H1 (cell line): ENCODE measurements at regions not wholly inside any gene's neighbourhood (a gene's known extent, or its start where the extent isn't known, plus 50 kb on each side); places are given as distances from the start of the nearest gene placed in this dataset.

Experiments used
- CTCF ChIA-PET: fragments of 300-600 bp; sonication (Branson Sonifier 250); formaldehyde crosslinking; loops from one replicate; lab custom pipeline; 2021; ENCODE audit not compliant: partially characterized antibody; lab: Charles Lee
- POLR2A ChIA-PET: fragments of 300-600 bp; sonication (Branson Sonifier 250); formaldehyde crosslinking; loops from one replicate; lab custom pipeline; 2021; ENCODE audit warnings: inconsistent platforms; ENCODE audit not compliant: partially characterized antibody; lab: Charles Lee
- DNase-seq, 2 experiments: peaks; one replicate each; pipeline versions ENCODE4 v3.0.0 to v3.0.0-alpha.2; 2010 to 2022; ENCODE audit warnings: low spot score in 2 of 2, low read depth in 1 of 2, mixed read lengths in 1 of 2
- FAIRE-seq: peaks from 2 replicates; lab custom pipeline; 2011; peaks lifted over from hg19 to GRCh38; lab: Jason Lieb, UNC
- H2AFZ ChIP-seq: 2 replicates; pipeline ENCODE4 v1.8.1; 2012; ENCODE audit warnings: low read length, inconsistent platforms
- H2AK5ac ChIP-seq: 2 replicates; pipeline ENCODE4 v1.6.1; 2013; ENCODE audit warnings: low read depth, low read length
- H2BK120ac ChIP-seq: replicated peaks from 2 replicates; pipeline ENCODE3; 2013; ENCODE audit warnings: low read depth, low read length, inconsistent platforms
- H2BK12ac ChIP-seq: 2 replicates; pipeline ENCODE4 v1.6.1; 2013; ENCODE audit warnings: low read depth, low read length
- H2BK15ac ChIP-seq: 2 replicates; pipeline ENCODE4 v1.6.1; 2013; ENCODE audit warnings: low read length
- H2BK20ac ChIP-seq: 2 replicates; pipeline ENCODE4 v1.6.1; 2013; ENCODE audit warnings: low read length
- H2BK5ac ChIP-seq: 2 replicates; pipeline ENCODE4 v1.6.1; 2013; ENCODE audit warnings: low read depth, low read length
- H3K14ac ChIP-seq: 2 replicates; pipeline ENCODE4 v1.6.1; 2013; ENCODE audit warnings: inconsistent platforms; ENCODE audit not compliant: insufficient read length
- H3K18ac ChIP-seq: 2 replicates; pipeline ENCODE4 v1.6.1; 2013; ENCODE audit warnings: low read length; ENCODE audit errors: extremely low read depth
- H3K23ac ChIP-seq: 2 replicates; pipeline ENCODE4 v1.6.1; 2013; ENCODE audit warnings: inconsistent platforms; ENCODE audit not compliant: insufficient read length
- H3K23me2 ChIP-seq: 2 replicates; pipeline ENCODE4 v1.6.1; 2013; ENCODE audit warnings: low read depth, low read length
- H3K27ac ChIP-seq: 2 replicates; pipeline ENCODE4 v1.6.1; 2011; ENCODE audit warnings: low read depth, low read length, inconsistent platforms
- H3K27me3 ChIP-seq, 4 experiments: replicated peaks in 1 of 4; 1 replicate in 1 of 4; 2 replicates in 3 of 4; pipeline versions ENCODE4 v1.6.1 to v1.8.1; 2011 to 2013; ENCODE audit warnings: low read length in 3 of 4, mild to moderate bottlenecking in 3 of 4, inconsistent platforms in 2 of 4, mixed read lengths in 2 of 4, moderate library complexity in 1 of 4; ENCODE audit not compliant: control insufficient read depth in 3 of 4, insufficient read depth in 3 of 4; ENCODE audit errors: extremely low read depth in 1 of 4
- H3K36me3 ChIP-seq, 4 experiments: 2 replicates each; pipeline versions ENCODE4 v1.6.1 to v1.8.1; 2011 to 2013; ENCODE audit warnings: mild to moderate bottlenecking in 4 of 4, low read length in 3 of 4, moderate library complexity in 2 of 4, control low read depth in 1 of 4, inconsistent platforms in 1 of 4; ENCODE audit not compliant: insufficient read depth in 4 of 4, control insufficient read depth in 2 of 4
- H3K4ac ChIP-seq: replicated peaks from 2 replicates; pipeline ENCODE3; 2013; ENCODE audit warnings: low read length, low read depth, mixed read lengths, inconsistent platforms; ENCODE audit not compliant: insufficient read length
- H3K4me1 ChIP-seq, 4 experiments: replicated peaks in 1 of 4; 1 replicate in 1 of 4; 2 replicates in 3 of 4; pipeline versions ENCODE4 v1.6.1 to v1.8.1; 2011 to 2013; ENCODE audit warnings: low read length in 3 of 4, inconsistent platforms in 2 of 4, mixed read lengths in 1 of 4; ENCODE audit not compliant: insufficient read depth in 4 of 4, control insufficient read depth in 3 of 4
- H3K4me2 ChIP-seq, 2 experiments: 2 replicates each; pipeline versions ENCODE4 v1.6.1 to v1.8.1; 2011 to 2013; ENCODE audit warnings: low read depth in 2 of 2, low read length in 2 of 2, control low read depth in 1 of 2, inconsistent platforms in 1 of 2, mild to moderate bottlenecking in 1 of 2; ENCODE audit not compliant: insufficient read depth in 1 of 2
- H3K4me3 ChIP-seq, 4 experiments: fragments of 200-600, 300-600 bp in 1 of 4; sonication (generic), shearing (Covaris generic), sonication (Bioruptor Twin) in 1 of 4; 2 replicates each; pipeline versions ENCODE4 v1.5.1 to v1.8.1; 2011 to 2016; ENCODE audit warnings: low read length in 4 of 4, low read depth in 3 of 4, control low read depth in 2 of 4, inconsistent platforms in 2 of 4, mild to moderate bottlenecking in 2 of 4, mixed read lengths in 1 of 4, moderate library complexity in 1 of 4; ENCODE audit not compliant: insufficient read depth in 2 of 4; ENCODE audit errors: extremely low read depth in 1 of 4
- H3K56ac ChIP-seq: replicated peaks from 2 replicates; pipeline ENCODE3; 2013; ENCODE audit warnings: low read depth, mild to moderate bottlenecking, mixed read lengths, low read length, inconsistent platforms; ENCODE audit not compliant: insufficient read length
- H3K79me1 ChIP-seq: 2 replicates; pipeline ENCODE4 v1.6.1; 2013; ENCODE audit warnings: low read depth, low read length, control low read depth
- H3K79me2 ChIP-seq, 2 experiments: 2 replicates each; pipeline versions ENCODE4 v1.6.1 to v1.8.1; 2012 to 2013; ENCODE audit warnings: low read length in 2 of 2, mild to moderate bottlenecking in 2 of 2, inconsistent platforms in 1 of 2; ENCODE audit not compliant: insufficient read depth in 2 of 2, control insufficient read depth in 1 of 2
- H3K9ac ChIP-seq, 4 experiments: replicated peaks in 1 of 4; 1 replicate in 1 of 4; 2 replicates in 3 of 4; pipeline versions ENCODE4 v1.6.1 to v1.8.1; 2011 to 2013; ENCODE audit warnings: low read depth in 3 of 4, low read length in 3 of 4, control low read depth in 2 of 4, mild to moderate bottlenecking in 2 of 4, moderate library complexity in 2 of 4, inconsistent platforms in 1 of 4; ENCODE audit errors: extremely low read depth in 1 of 4
- H3K9me3 ChIP-seq, 2 experiments: 2 replicates each; pipeline versions ENCODE4 v1.6.1 to v1.8.1; 2012 to 2013; ENCODE audit warnings: mild to moderate bottlenecking in 2 of 2, moderate library complexity in 2 of 2, control low read depth in 1 of 2, inconsistent platforms in 1 of 2, low read depth in 1 of 2, low read length in 1 of 2, mixed read lengths in 1 of 2; ENCODE audit not compliant: insufficient read depth in 2 of 2
- H4K20me1 ChIP-seq, 2 experiments: replicated peaks in 1 of 2; 2 replicates each; pipeline versions ENCODE3 to v1.8.1; 2011 to 2013; ENCODE audit warnings: inconsistent platforms in 2 of 2, low read length in 2 of 2, mild to moderate bottlenecking in 1 of 2; ENCODE audit not compliant: insufficient read depth in 2 of 2, control insufficient read depth in 1 of 2
- H4K5ac ChIP-seq: 2 replicates; pipeline ENCODE4 v1.6.1; 2013; ENCODE audit warnings: low read length, low read depth, mixed read lengths, inconsistent platforms; ENCODE audit not compliant: insufficient read length
- H4K8ac ChIP-seq: 2 replicates; pipeline ENCODE4 v1.8.0; 2013; ENCODE audit warnings: mild to moderate bottlenecking, moderate library complexity, low read length, inconsistent platforms; ENCODE audit not compliant: insufficient read depth; ENCODE audit errors: extremely low read depth
- H4K91ac ChIP-seq: replicated peaks from 2 replicates; pipeline ENCODE3; 2013; ENCODE audit warnings: low read length, mixed read lengths, inconsistent platforms; ENCODE audit not compliant: insufficient read length
- CBX5 ChIP-seq: fragments of 300-800, 300-1000 bp; sonication (generic); IDR thresholded peaks from 2 replicates; pipeline ENCODE4 v1.7.1; 2016; ENCODE audit warnings: antibody characterized with exemption, low read length, low read depth
- CREB1 ChIP-seq: IDR thresholded peaks from 2 replicates; pipeline ENCODE4 v1.6.1; 2012; ENCODE audit warnings: inconsistent platforms
- E2F6 ChIP-seq: IDR thresholded peaks from 2 replicates; pipeline ENCODE4 v1.6.1; 2012; ENCODE audit warnings: inconsistent platforms
- EP300 ChIP-seq, 2 experiments: IDR thresholded peaks; 1 replicate in 1 of 2; 2 replicates in 1 of 2; pipeline ENCODE4 v1.6.1; 2011 to 2012; ENCODE audit warnings: low read depth in 2 of 2, low read length in 2 of 2, mild to moderate bottlenecking in 2 of 2, borderline replicate concordance in 1 of 2, inconsistent platforms in 1 of 2, moderate library complexity in 1 of 2
- EZH2 ChIP-seq: fragments of 200-600 bp; sonication (generic); IDR thresholded peaks from 2 replicates; pipeline ENCODE4 v1.7.1; 2012; ENCODE audit warnings: low read depth, mild to moderate bottlenecking, moderate library complexity, low read length, inconsistent platforms; ENCODE audit not compliant: severe bottlenecking
- GTF2F1 ChIP-seq: IDR thresholded peaks from 2 replicates; pipeline ENCODE4 v1.6.1; 2012; ENCODE audit warnings: low read depth, low read length, improper control_type of control experiment, borderline replicate concordance
- HDAC2 ChIP-seq, 2 experiments: fragments of 300-600 bp in 1 of 2; sonication (generic) in 1 of 2; IDR thresholded peaks; 2 replicates each; pipeline ENCODE4 v1.6.1; 2011 to 2012; ENCODE audit warnings: low read depth in 2 of 2, low read length in 2 of 2, mild to moderate bottlenecking in 2 of 2, moderate library complexity in 2 of 2, borderline replicate concordance in 1 of 2, inconsistent platforms in 1 of 2
- JUND ChIP-seq: IDR thresholded peaks from 2 replicates; pipeline ENCODE4 v1.6.1; 2011; ENCODE audit warnings: mild to moderate bottlenecking, improper control_type of control experiment, low read length
- SAP30 ChIP-seq: fragments of 300-600 bp; sonication (generic); IDR thresholded peaks from 2 replicates; pipeline ENCODE4 v1.7.1; 2012; ENCODE audit warnings: low read length, moderate library complexity, mild to moderate bottlenecking, inconsistent platforms; ENCODE audit not compliant: insufficient read depth, insufficient replicate concordance
- SP1 ChIP-seq: IDR thresholded peaks from 2 replicates; pipeline ENCODE4 v1.6.1; 2011; ENCODE audit warnings: low read depth, low read length
- YY1 ChIP-seq: IDR thresholded peaks from 2 replicates; pipeline ENCODE4 v1.6.1; 2011; ENCODE audit warnings: low read depth, mild to moderate bottlenecking, low read length

- no peak overlapping the region for H4K91ac ChIP-seq
- no peaks in the 10 kb centered on the region for H3K79me1 ChIP-seq
- ChIA-PET CTCF (no interaction called here), POLR2A (no interaction called here)
- no peak overlapping the region for H4K8ac ChIP-seq
- peaks cover 0 to 4% (median 0%) of the 10 kb centered on the region in 4 experiments; a peak in 2 of 7 replicates for H3K4me1 ChIP-seq
- no peak overlapping the region for H2BK12ac ChIP-seq
- no peaks in the 10 kb centered on the region for H3K36me3 ChIP-seq
- H3K56ac ChIP-seq, result no peak overlapping the region
- no peak overlapping the region for H2BK120ac ChIP-seq
- H3K23ac ChIP-seq, result no peak overlapping the region
- no peak overlapping the region for H3K4me3 ChIP-seq
- TF ChIP-seq SAP30, result no peak
- TF ChIP-seq SP1, result no peak
- TF ChIP-seq GTF2F1, result no peak
- no peak for TF ChIP-seq E2F6
- TF ChIP-seq HDAC2 (IDR thresholded peaks at IDR 0.05; ENCODE audit: borderline replicate concordance in 1 of 2, low read depth in 2 of 2, low read length in 2 of 2), result no peak
- TF ChIP-seq CBX5, result no peak
- no peak for TF ChIP-seq EZH2
- no peak for TF ChIP-seq CREB1
- no peak for TF ChIP-seq EP300 (IDR thresholded peaks at IDR 0.05; ENCODE audit: borderline replicate concordance in 1 of 2, low read depth in 2 of 2, low read length in 2 of 2)
- TF ChIP-seq YY1, result no peak
- no peak for TF ChIP-seq JUND
- no peak for DNase-seq
- no peaks in the 10 kb centered on the region for H4K20me1 ChIP-seq
- H3K18ac ChIP-seq, result no peak overlapping the region
- no peak overlapping the region for H2AFZ ChIP-seq
- H2BK15ac ChIP-seq, result no peak overlapping the region
- no peak overlapping the region for H3K14ac ChIP-seq
- FAIRE-seq, result no peak
- H3K4me2 ChIP-seq, result no peak overlapping the region
- H3K23me2 ChIP-seq, result no peaks in the 10 kb centered on the region
- no peak overlapping the region for H3K27ac ChIP-seq
- H3K9ac ChIP-seq, result no peak overlapping the region
- no peak overlapping the region for H3K4ac ChIP-seq
- no peaks in the 10 kb centered on the region for H3K79me2 ChIP-seq
- H4K5ac ChIP-seq, result no peak overlapping the region
- H2BK20ac ChIP-seq, result no peak overlapping the region
- H2AK5ac ChIP-seq, result no peak overlapping the region
- no peaks in the 10 kb centered on the region for H3K27me3 ChIP-seq
- no peaks in the 10 kb centered on the region for H3K9me3 ChIP-seq
- H2BK5ac ChIP-seq, result no peak overlapping the region
Measured at GRCh38 chr2:77818186-77818585, 296.0 kb upstream of the LRRTM4 start.
